ENCODE measurements at regions not wholly inside any gene's neighbourhood (a gene's known extent, or its start where the extent isn't known, plus 50 kb on each side); places are given as distances from the start of the nearest gene placed in this dataset.

DNA sequence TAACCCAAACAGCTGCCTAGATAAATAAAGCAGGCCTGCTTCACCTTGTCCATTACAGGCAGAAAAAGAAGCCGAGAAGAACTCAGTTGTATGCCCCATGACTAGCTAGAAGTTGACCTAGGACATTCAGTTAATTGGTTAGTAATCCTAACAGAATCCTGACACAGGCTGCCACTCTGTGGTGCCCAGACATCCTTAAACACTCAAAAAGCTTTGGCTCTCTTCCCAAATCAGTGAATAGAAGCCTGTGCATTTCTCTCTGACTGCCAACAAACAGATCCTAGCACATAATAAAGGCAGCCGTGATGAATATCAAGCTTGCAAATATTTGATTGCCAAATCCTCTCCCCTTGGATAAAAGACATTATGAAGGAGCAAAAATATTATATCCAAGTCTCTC, 519.1 kb upstream of the EYS start:
- TF ChIP-seq, protein P1, sequence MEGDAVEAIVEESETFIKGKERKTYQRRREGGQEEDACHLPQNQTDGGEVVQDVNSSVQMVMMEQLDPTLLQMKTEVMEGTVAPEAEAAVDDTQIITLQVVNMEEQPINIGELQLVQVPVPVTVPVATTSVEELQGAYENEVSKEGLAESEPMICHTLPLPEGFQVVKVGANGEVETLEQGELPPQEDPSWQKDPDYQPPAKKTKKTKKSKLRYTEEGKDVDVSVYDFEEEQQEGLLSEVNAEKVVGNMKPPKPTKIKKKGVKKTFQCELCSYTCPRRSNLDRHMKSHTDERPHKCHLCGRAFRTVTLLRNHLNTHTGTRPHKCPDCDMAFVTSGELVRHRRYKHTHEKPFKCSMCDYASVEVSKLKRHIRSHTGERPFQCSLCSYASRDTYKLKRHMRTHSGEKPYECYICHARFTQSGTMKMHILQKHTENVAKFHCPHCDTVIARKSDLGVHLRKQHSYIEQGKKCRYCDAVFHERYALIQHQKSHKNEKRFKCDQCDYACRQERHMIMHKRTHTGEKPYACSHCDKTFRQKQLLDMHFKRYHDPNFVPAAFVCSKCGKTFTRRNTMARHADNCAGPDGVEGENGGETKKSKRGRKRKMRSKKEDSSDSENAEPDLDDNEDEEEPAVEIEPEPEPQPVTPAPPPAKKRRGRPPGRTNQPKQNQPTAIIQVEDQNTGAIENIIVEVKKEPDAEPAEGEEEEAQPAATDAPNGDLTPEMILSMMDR (IDR thresholded peaks at IDR 0.05; ENCODE audit: low read depth, low read length) = no peak
- no peak for TF ChIP-seq EZH2phosphoT487 (IDR thresholded peaks at IDR 0.05; ENCODE audit: low read depth)
